WTC11 (cell line): ENCODE measurements at regions not wholly inside any gene's neighbourhood (a gene's known extent, or its start where the extent isn't known, plus 50 kb on each side); places are given as distances from the start of the nearest gene placed in this dataset.

Source experiments
- ATAC-seq: fragments of 200-7000 bp; cut with Tn5 transposase; 2 replicates; pipeline ENCODE4 v1.10.0; 2021; ENCODE audit warnings: mild to moderate bottlenecking, moderate library complexity
- CTCF ChIA-PET: fragments of 300-600 bp; sonication (Branson Sonifier 250); formaldehyde crosslinking; loops from one replicate; lab custom pipeline; 2021; ENCODE audit warnings: antibody characterized with exemption; lab: Charles Lee
- POLR2A ChIA-PET: fragments of 350-600 bp; sonication (Branson Sonifier 250); formaldehyde crosslinking; loops from one replicate; lab custom pipeline; 2021; ENCODE audit warnings: antibody characterized with exemption; lab: Charles Lee
- DNase-seq: peaks from one replicate; pipeline ENCODE4 v3.0.0; 2021; ENCODE audit warnings: low spot score
- H3K27ac Mint-ChIP-seq: 2 replicates; pipeline ENCODE4 v1.8.0; 2021; ENCODE audit warnings: mixed read lengths
- H3K27me3 Mint-ChIP-seq: 2 replicates; pipeline ENCODE4 v1.8.0; 2021; ENCODE audit warnings: low read depth, mild to moderate bottlenecking, moderate library complexity, mixed read lengths
- H3K36me3 Mint-ChIP-seq: 2 replicates; pipeline ENCODE4 v1.8.0; 2021; ENCODE audit warnings: mixed read lengths
- H3K4me1 Mint-ChIP-seq: 2 replicates; pipeline ENCODE4 v1.8.0; 2022; ENCODE audit warnings: mixed read lengths
- H3K4me3 Mint-ChIP-seq: 2 replicates; pipeline ENCODE4 v1.8.0; 2021; ENCODE audit warnings: mild to moderate bottlenecking, moderate library complexity, mixed read lengths
- H3K9me3 Mint-ChIP-seq: 2 replicates; pipeline ENCODE4 v1.8.0; 2021; ENCODE audit warnings: mixed read lengths
- AFF4 ChIP-seq: sonication (generic); formaldehyde crosslinking; IDR thresholded peaks from 2 replicates; pipeline ENCODE4 v1.8.1; 2023; ENCODE audit warnings: mild to moderate bottlenecking, missing genetic modification reagents, borderline replicate concordance
- ATF1 ChIP-seq: sonication (generic); formaldehyde crosslinking; IDR thresholded peaks from 2 replicates; pipeline ENCODE4 v1.8.1; 2023; ENCODE audit warnings: mild to moderate bottlenecking, moderate library complexity, missing genetic modification reagents
- ESRRA ChIP-seq: sonication (generic); formaldehyde crosslinking; IDR thresholded peaks from 2 replicates; pipeline ENCODE4 v1.8.1; 2022; ENCODE audit warnings: mild to moderate bottlenecking, missing genetic modification reagents, borderline replicate concordance
- GRHL2 ChIP-seq: fragments of 250-450 bp; sonication (Bioruptor Pico); IDR thresholded peaks from 2 replicates; pipeline ENCODE4 v1.8.0; 2022; ENCODE audit warnings: mild to moderate bottlenecking, moderate library complexity; ENCODE audit not compliant: insufficient replicate concordance, severe bottlenecking
- MXD4 ChIP-seq: fragments of 250-450 bp; sonication (Bioruptor Pico); IDR thresholded peaks from 2 replicates; pipeline ENCODE4 v1.8.0; 2021; ENCODE audit warnings: mild to moderate bottlenecking, moderate library complexity, borderline replicate concordance
- MYBL2 ChIP-seq: sonication (generic); formaldehyde crosslinking; IDR thresholded peaks from 2 replicates; pipeline ENCODE4 v1.8.1; 2023; ENCODE audit warnings: mild to moderate bottlenecking, moderate library complexity, missing genetic modification reagents
- NR1H2 ChIP-seq: sonication (generic); formaldehyde crosslinking; IDR thresholded peaks from 2 replicates; pipeline ENCODE4 v1.9.0; 2021; ENCODE audit warnings: mild to moderate bottlenecking, moderate library complexity, missing genetic modification reagents
- OVOL2 ChIP-seq: fragments of 250-450 bp; sonication (Bioruptor Pico); IDR thresholded peaks from 2 replicates; pipeline ENCODE4 v1.9.0; 2021; ENCODE audit warnings: mild to moderate bottlenecking, borderline replicate concordance
- RELA ChIP-seq: sonication (generic); formaldehyde crosslinking; IDR thresholded peaks from 2 replicates; pipeline ENCODE4 v1.8.1; 2022; ENCODE audit warnings: missing genetic modification reagents, mild to moderate bottlenecking, borderline replicate concordance
- SOX15 ChIP-seq: fragments of 250-450 bp; sonication (Bioruptor Pico); IDR thresholded peaks from 2 replicates; pipeline ENCODE4 v1.9.0; 2021; ENCODE audit warnings: mild to moderate bottlenecking
- TCF7 ChIP-seq: sonication (generic); formaldehyde crosslinking; IDR thresholded peaks from 2 replicates; pipeline ENCODE4 v1.8.0; 2022; ENCODE audit warnings: mild to moderate bottlenecking, low read depth, missing genetic modification reagents, moderate library complexity
- TEAD4 ChIP-seq: sonication (generic); formaldehyde crosslinking; IDR thresholded peaks from 2 replicates; pipeline ENCODE4 v1.8.0; 2022; ENCODE audit warnings: mild to moderate bottlenecking, missing genetic modification reagents
- ZBTB21 ChIP-seq: sonication (generic); formaldehyde crosslinking; IDR thresholded peaks from 2 replicates; pipeline ENCODE4 v1.8.1; 2023; ENCODE audit warnings: mild to moderate bottlenecking, missing genetic modification reagents, borderline replicate concordance
- ZNF219 ChIP-seq: sonication (generic); formaldehyde crosslinking; IDR thresholded peaks from 2 replicates; pipeline ENCODE4 v1.8.0; 2023; ENCODE audit warnings: missing genetic modification reagents, mild to moderate bottlenecking, borderline replicate concordance
- ZNF317 ChIP-seq: sonication (generic); formaldehyde crosslinking; IDR thresholded peaks from 2 replicates; pipeline ENCODE4 v1.8.1; 2023; ENCODE audit warnings: low read depth, mild to moderate bottlenecking, moderate library complexity, missing genetic modification reagents, borderline replicate concordance
- ZNF416 ChIP-seq: fragments of 250-450 bp; sonication (Bioruptor Pico); IDR thresholded peaks from 2 replicates; pipeline ENCODE4 v1.9.0; 2021; ENCODE audit warnings: mild to moderate bottlenecking, inconsistent platforms
- ZNF532 ChIP-seq: fragments of 250-450 bp; sonication (Bioruptor Pico); IDR thresholded peaks from 2 replicates; pipeline ENCODE4 v1.9.0; 2021; ENCODE audit warnings: mild to moderate bottlenecking, borderline replicate concordance
- TF ChIP-seq, protein P1 (sequence below): fragments of 250-450 bp; sonication (Bioruptor Pico); IDR thresholded peaks from 2 replicates; pipeline ENCODE4 v1.8.0; 2021; ENCODE audit warnings: mild to moderate bottlenecking
- TF ChIP-seq, protein P2 (sequence below): sonication (generic); formaldehyde crosslinking; IDR thresholded peaks from 2 replicates; pipeline ENCODE4 v1.8.1; 2023; ENCODE audit warnings: mild to moderate bottlenecking, missing genetic modification reagents, moderate library complexity
- TF ChIP-seq, protein P3 (sequence below): sonication (generic); formaldehyde crosslinking; IDR thresholded peaks from 2 replicates; pipeline ENCODE4 v1.8.0; 2022; ENCODE audit warnings: mild to moderate bottlenecking, missing genetic modification reagents
- TF ChIP-seq, protein P4 (sequence below): sonication (generic); formaldehyde crosslinking; IDR thresholded peaks from 2 replicates; pipeline ENCODE4 v1.8.1; 2023; ENCODE audit warnings: mild to moderate bottlenecking, moderate library complexity, missing genetic modification reagents

- no peak for TF ChIP-seq ZNF317 (CRISPR knock-in tag)
- TF ChIP-seq, all 79 proteins: peak for 0
Measured at GRCh38 chr2:51581636-51582267, 549.8 kb upstream of the NRXN1 start (continued).

GRCh38 chr2:51579412-51579811, 547.5 kb upstream of the NRXN1 start:
- no peaks in the 10 kb centered on the region for H3K4me1 Mint-ChIP-seq
- no peak overlapping the region for H3K4me3 Mint-ChIP-seq
- DNase-seq, result no peak
- no peak overlapping the region for H3K27ac Mint-ChIP-seq
- H3K9me3 Mint-ChIP-seq, result no peaks in the 10 kb centered on the region
- no peaks in the 10 kb centered on the region for H3K36me3 Mint-ChIP-seq
- CTCF ChIA-PET, result no interaction called here
- no peaks in the 10 kb centered on the region for H3K27me3 Mint-ChIP-seq
- ATAC-seq, result no peak
- TF ChIP-seq, protein P1, sequence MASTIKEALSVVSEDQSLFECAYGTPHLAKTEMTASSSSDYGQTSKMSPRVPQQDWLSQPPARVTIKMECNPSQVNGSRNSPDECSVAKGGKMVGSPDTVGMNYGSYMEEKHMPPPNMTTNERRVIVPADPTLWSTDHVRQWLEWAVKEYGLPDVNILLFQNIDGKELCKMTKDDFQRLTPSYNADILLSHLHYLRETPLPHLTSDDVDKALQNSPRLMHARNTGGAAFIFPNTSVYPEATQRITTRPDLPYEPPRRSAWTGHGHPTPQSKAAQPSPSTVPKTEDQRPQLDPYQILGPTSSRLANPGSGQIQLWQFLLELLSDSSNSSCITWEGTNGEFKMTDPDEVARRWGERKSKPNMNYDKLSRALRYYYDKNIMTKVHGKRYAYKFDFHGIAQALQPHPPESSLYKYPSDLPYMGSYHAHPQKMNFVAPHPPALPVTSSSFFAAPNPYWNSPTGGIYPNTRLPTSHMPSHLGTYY (CRISPR knock-in tag), result no peak
- TF ChIP-seq ZBTB21 (CRISPR knock-in tag), result no peak
- TF ChIP-seq AFF4 (CRISPR knock-in tag), result no peak
- no peak for TF ChIP-seq TCF7 (CRISPR knock-in tag)
- TF ChIP-seq OVOL2 (CRISPR knock-in tag), result no peak
- TF ChIP-seq, protein P2, sequence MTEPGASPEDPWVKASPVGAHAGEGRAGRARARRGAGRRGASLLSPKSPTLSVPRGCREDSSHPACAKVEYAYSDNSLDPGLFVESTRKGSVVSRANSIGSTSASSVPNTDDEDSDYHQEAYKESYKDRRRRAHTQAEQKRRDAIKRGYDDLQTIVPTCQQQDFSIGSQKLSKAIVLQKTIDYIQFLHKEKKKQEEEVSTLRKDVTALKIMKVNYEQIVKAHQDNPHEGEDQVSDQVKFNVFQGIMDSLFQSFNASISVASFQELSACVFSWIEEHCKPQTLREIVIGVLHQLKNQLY, result no peak
- TF ChIP-seq RELA (CRISPR knock-in tag), result no peak
- no peak for TF ChIP-seq ESRRA (CRISPR knock-in tag)
- no peak for TF ChIP-seq ZNF416
- TF ChIP-seq ZNF219 (CRISPR knock-in tag), result no peak
- TF ChIP-seq GRHL2 (CRISPR knock-in tag), result no peak
- TF ChIP-seq SOX15, result no peak
- no peak for TF ChIP-seq MYBL2 (CRISPR knock-in tag)
- POLR2A ChIA-PET, result no interaction called here

GRCh38 chr2:51575181-51575580, 543.2 kb upstream of the NRXN1 start:
- CTCF ChIA-PET, result no interaction called here
- TF ChIP-seq TEAD4 (CRISPR knock-in tag) (no peak), NR1H2 (CRISPR knock-in tag) (no peak), ZNF416 (no peak), ZNF532 (CRISPR knock-in tag) (no peak), ATF1 (CRISPR knock-in tag) (no peak), MXD4 (no peak)
- TF ChIP-seq, protein P3, sequence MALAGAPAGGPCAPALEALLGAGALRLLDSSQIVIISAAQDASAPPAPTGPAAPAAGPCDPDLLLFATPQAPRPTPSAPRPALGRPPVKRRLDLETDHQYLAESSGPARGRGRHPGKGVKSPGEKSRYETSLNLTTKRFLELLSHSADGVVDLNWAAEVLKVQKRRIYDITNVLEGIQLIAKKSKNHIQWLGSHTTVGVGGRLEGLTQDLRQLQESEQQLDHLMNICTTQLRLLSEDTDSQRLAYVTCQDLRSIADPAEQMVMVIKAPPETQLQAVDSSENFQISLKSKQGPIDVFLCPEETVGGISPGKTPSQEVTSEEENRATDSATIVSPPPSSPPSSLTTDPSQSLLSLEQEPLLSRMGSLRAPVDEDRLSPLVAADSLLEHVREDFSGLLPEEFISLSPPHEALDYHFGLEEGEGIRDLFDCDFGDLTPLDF (CRISPR knock-in tag), result no peak
- TF ChIP-seq, protein P4, sequence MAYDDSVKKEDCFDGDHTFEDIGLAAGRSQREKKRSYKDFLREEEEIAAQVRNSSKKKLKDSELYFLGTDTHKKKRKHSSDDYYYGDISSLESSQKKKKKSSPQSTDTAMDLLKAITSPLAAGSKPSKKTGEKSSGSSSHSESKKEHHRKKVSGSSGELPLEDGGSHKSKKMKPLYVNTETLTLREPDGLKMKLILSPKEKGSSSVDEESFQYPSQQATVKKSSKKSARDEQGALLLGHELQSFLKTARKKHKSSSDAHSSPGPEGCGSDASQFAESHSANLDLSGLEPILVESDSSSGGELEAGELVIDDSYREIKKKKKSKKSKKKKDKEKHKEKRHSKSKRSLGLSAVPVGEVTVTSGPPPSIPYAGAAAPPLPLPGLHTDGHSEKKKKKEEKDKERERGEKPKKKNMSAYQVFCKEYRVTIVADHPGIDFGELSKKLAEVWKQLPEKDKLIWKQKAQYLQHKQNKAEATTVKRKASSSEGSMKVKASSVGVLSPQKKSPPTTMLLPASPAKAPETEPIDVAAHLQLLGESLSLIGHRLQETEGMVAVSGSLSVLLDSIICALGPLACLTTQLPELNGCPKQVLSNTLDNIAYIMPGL (CRISPR knock-in tag), result no peak

More at GRCh38 chr2:51575181-51575580, 543.2 kb upstream of the NRXN1 start:
- H3K9me3 Mint-ChIP-seq, result no peaks in the 10 kb centered on the region
- H3K27ac Mint-ChIP-seq, result no peak overlapping the region
- DNase-seq (no peak), ATAC-seq (no peak)
- no peaks in the 10 kb centered on the region for H3K36me3 Mint-ChIP-seq
- H3K27me3 Mint-ChIP-seq, result no peaks in the 10 kb centered on the region
- no peaks in the 10 kb centered on the region for H3K4me1 Mint-ChIP-seq
- H3K4me3 Mint-ChIP-seq, result no peak overlapping the region
- POLR2A ChIA-PET, result no interaction called here
